A673 (cell line): ENCODE measurements at regions not wholly inside any gene's neighbourhood (a gene's known extent, or its start where the extent isn't known, plus 50 kb on each side); places are given as distances from the start of the nearest gene placed in this dataset.

Experiments used
- BruUV-seq: library from RNA; stranded (reverse); fragments of 400-500 nt; replicated peaks from 2 replicates; lab custom pipeline; 2021; lab: Mats Ljungman, UMichigan
- CTCF ChIA-PET: fragments of 300-600 bp; sonication (Branson Sonifier 250); formaldehyde crosslinking; loops from one replicate; lab custom pipeline; 2022; ENCODE audit warnings: antibody characterized with exemption; lab: Charles Lee
- POLR2A ChIA-PET: fragments of 300-600 bp; sonication (Branson Sonifier 250); formaldehyde crosslinking; loops from one replicate; lab custom pipeline; 2022; ENCODE audit warnings: antibody characterized with exemption; ENCODE audit not compliant: low non-redundant PET; lab: Charles Lee
- DNase-seq: peaks from one replicate; pipeline ENCODE4 v3.0.0-alpha.2; 2015; ENCODE audit warnings: low spot score
- H3K27ac ChIP-seq: fragments of 200-600 bp; sonication (generic); 2 replicates; pipeline ENCODE4 v1.5.1; 2016; ENCODE audit warnings: mixed run types, low read depth, mild to moderate bottlenecking, mixed read lengths, antibody characterized with exemption, low read length; ENCODE audit not compliant: poor library complexity, severe bottlenecking
- H3K27me3 ChIP-seq: fragments of 200-600 bp; sonication (generic); replicated peaks from 2 replicates; pipeline ENCODE4 v1.6.1; 2017; ENCODE audit warnings: mixed run types, low read depth, mild to moderate bottlenecking, mixed read lengths, antibody characterized with exemption, low read length; ENCODE audit not compliant: insufficient read depth, poor library complexity
- H3K36me3 ChIP-seq: fragments of 200-600 bp; sonication (generic); 2 replicates; pipeline ENCODE4 v1.6.1; 2016; ENCODE audit warnings: mixed run types, mild to moderate bottlenecking, mixed read lengths, antibody characterized with exemption, low read length; ENCODE audit not compliant: insufficient read depth, poor library complexity, severe bottlenecking
- H3K4me1 ChIP-seq: fragments of 200-600 bp; sonication (generic); 2 replicates; pipeline ENCODE4 v1.6.1; 2017; ENCODE audit warnings: mixed run types, mild to moderate bottlenecking, mixed read lengths, antibody characterized with exemption, low read length; ENCODE audit not compliant: insufficient read depth, poor library complexity, severe bottlenecking
- H3K4me3 ChIP-seq: fragments of 200-600 bp; sonication (generic); 2 replicates; pipeline ENCODE4 v1.5.1; 2016; ENCODE audit warnings: low read depth, mixed run types, mild to moderate bottlenecking, mixed read lengths, low read length; ENCODE audit not compliant: poor library complexity, severe bottlenecking
- H3K9me3 ChIP-seq: fragments of 200-600 bp; sonication (generic); 2 replicates; pipeline ENCODE4 v1.6.1; 2016; ENCODE audit warnings: mixed run types, low read depth, mild to moderate bottlenecking, mixed read lengths, antibody characterized with exemption, low read length; ENCODE audit not compliant: poor library complexity, severe bottlenecking
- EZH2 ChIP-seq: fragments of 200-600 bp; sonication (generic); IDR thresholded peaks from 2 replicates; pipeline ENCODE4 v1.6.1; 2017; ENCODE audit warnings: borderline replicate concordance, low read depth, mild to moderate bottlenecking, mixed read lengths, antibody characterized with exemption, low read length; ENCODE audit not compliant: poor library complexity, severe bottlenecking
- intact Hi-C: fragments of 100-400 bp; cut with micrococcal nuclease; formaldehyde crosslinking; loops from one replicate; pipeline ENCODE4 v1.10.0; 2022; ENCODE audit not compliant: unreplicated experiment
- TF ChIP-seq, protein P1 (sequence below): fragments of 300-800, 200-600 bp; sonication (generic); conservative IDR thresholded peaks from 2 replicates; pipeline ENCODE4 v1.5.1; 2017; ENCODE audit warnings: low read depth, mild to moderate bottlenecking, antibody characterized with exemption, low read length, moderate library complexity, mixed read lengths

DNA sequence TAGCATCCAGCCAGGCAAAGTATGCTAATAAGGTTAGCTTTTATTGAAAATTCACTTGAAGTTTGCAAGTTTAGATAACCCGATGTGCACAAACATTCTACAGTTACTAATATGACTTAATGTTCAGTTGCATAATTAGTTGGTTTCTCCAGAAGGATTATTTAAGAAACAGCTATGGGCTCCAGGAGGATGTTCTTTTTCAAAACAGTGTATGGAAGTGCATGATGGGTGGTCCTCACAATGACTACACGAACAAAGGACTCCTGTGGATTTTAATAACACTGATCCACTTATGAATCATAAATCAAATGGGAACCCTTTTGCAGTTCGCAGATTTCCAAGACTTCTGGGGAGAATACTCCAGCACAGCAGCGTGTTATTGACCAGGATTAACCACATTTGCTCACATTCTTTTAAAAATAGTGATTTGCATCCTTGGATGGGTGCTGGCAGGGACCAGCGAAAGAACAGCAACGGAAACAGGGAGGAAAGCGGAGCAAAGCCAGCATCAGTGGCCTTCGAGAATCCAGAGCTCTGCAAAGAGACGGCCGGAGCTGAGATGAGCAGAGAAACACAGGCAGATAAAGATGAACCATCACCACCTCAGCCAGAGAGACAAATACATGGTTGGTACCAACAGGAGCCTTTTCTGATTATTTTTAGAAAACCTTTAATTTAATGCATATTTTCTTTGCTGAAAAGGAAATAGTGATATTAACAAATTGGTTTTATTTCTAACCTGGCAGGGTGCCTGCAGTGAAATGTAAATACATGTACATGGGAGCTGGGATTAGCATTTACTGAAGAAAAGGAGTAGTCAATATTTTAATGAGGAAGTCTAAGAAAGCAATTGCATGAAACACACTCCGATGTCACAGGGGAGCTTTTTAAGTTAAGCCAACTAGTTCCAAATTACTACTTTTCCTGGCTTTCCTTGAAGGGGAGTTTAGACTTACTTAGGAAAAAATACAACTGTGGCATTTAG is 623.2 kb upstream of the ZFHX3 start:
- DNase-seq, result peak; percentile 38
- peaks cover 20% of the 10 kb centered on the region for H3K27me3 ChIP-seq
- CTCF ChIA-PET, result interaction anchor here (0.7 kb wide), 1 partner anchor 13 kb away, joined by 3 read pairs; no protein-coding TSS in a partner anchor
- no TSS peak for BruUV-seq
- peaks cover 8% of the 10 kb centered on the region for H3K4me1 ChIP-seq
- no peaks in the 10 kb centered on the region for H3K36me3 ChIP-seq
- intact Hi-C loops, result no loop called here
- no peak overlapping the region for H3K27ac ChIP-seq
- H3K4me3 ChIP-seq, result no peak overlapping the region
- H3K9me3 ChIP-seq, result no peaks in the 10 kb centered on the region
- no peak for TF ChIP-seq EZH2
- POLR2A ChIA-PET, result interaction anchor here (0.6 kb wide), 1 partner anchor 16 kb away, joined by 3 read pairs; no protein-coding TSS in a partner anchor

DNA sequence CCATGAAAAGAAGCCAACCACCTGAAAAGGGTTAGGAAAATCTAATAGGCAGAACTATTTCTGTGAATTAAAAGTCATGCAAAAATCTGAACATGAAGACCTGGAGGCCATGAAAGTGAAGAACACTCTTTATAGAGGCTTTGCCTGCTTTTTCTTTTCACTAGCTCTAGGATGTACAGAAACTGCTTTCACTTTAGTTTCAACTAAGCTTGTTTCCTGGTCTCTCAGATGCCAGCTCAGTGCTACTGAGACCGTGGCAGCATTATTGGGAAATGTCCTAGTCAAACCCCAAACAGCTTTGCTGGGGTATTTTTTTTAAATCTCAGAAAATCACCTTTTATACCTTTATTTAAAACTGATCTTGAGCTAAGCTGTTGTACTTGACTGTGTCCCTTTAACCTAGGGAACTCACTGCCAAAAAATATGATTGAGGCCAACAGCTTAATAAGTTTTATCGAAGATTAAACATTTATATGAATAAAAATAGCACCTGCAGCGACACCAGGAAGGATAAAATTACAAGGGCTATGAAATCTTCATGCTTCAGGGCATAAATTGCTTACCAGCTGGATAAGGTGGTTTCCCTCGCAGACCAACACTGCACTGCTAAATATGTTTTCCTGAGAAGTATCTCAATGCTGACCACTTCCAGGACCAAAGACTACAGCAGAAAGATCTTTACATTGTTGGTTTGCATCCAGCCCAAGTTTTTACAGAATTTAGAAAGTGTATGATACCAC is 621.8 kb upstream of the ZFHX3 start:
- no peaks in the 10 kb centered on the region for H3K9me3 ChIP-seq
- TF ChIP-seq, protein P1, sequence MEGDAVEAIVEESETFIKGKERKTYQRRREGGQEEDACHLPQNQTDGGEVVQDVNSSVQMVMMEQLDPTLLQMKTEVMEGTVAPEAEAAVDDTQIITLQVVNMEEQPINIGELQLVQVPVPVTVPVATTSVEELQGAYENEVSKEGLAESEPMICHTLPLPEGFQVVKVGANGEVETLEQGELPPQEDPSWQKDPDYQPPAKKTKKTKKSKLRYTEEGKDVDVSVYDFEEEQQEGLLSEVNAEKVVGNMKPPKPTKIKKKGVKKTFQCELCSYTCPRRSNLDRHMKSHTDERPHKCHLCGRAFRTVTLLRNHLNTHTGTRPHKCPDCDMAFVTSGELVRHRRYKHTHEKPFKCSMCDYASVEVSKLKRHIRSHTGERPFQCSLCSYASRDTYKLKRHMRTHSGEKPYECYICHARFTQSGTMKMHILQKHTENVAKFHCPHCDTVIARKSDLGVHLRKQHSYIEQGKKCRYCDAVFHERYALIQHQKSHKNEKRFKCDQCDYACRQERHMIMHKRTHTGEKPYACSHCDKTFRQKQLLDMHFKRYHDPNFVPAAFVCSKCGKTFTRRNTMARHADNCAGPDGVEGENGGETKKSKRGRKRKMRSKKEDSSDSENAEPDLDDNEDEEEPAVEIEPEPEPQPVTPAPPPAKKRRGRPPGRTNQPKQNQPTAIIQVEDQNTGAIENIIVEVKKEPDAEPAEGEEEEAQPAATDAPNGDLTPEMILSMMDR, result no peak
- TF ChIP-seq EZH2, result no peak
- BruUV-seq, result no TSS peak
- H3K4me1 ChIP-seq, result peaks cover 8% of the 10 kb centered on the region
- POLR2A ChIA-PET, result no interaction called here
- DNase-seq, result no peak
- intact Hi-C loops, result no loop called here
- CTCF ChIA-PET, result no interaction called here
- H3K27ac ChIP-seq, result no peak overlapping the region
- no peaks in the 10 kb centered on the region for H3K36me3 ChIP-seq
- H3K4me3 ChIP-seq, result no peak overlapping the region
- peaks cover 20% of the 10 kb centered on the region for H3K27me3 ChIP-seq

DNA sequence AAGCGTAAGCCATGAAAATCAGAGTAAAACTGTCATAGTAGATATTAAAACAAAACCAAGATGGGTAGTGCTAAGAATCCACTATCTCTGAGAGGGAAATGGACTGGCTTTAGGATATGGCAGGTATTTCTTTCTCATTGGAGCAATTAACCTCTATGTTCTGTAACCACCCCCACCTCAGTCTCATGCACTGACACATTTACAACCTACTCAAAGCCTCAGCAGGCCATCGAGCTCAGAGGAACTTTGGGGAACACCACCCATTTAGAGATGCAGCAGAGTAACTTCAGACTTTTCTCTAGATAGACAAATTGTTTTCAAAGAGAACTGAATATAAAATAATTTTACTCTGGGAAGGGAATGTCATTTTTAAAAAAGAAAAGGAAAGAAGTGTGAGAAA is 615.8 kb upstream of the ZFHX3 start:
- POLR2A ChIA-PET, result no interaction called here
- CTCF ChIA-PET, result no interaction called here
- no peak overlapping the region for H3K27ac ChIP-seq
- H3K9me3 ChIP-seq, result no peaks in the 10 kb centered on the region
- no peak overlapping the region for H3K4me3 ChIP-seq
- DNase-seq, result no peak
- BruUV-seq, result no TSS peak
- no peak for TF ChIP-seq EZH2
- TF ChIP-seq, protein P1, result no peak
- intact Hi-C loops, result no loop called here
- H3K4me1 ChIP-seq, result no peaks in the 10 kb centered on the region
- H3K36me3 ChIP-seq, result no peaks in the 10 kb centered on the region
- peaks cover 53% of the 10 kb centered on the region for H3K27me3 ChIP-seq
